ENCODE measurements at regions not wholly inside any gene's neighbourhood (a gene's known extent, or its start where the extent isn't known, plus 50 kb on each side); places are given as distances from the start of the nearest gene placed in this dataset.

GRCh38 chr11:97157221-97157740, 767.5 kb downstream of the JRKL start:
- Histone ChIP-seq H3K9me3 (no peaks in the 10 kb centered on the region), H3K4me3 (no peak overlapping the region), H3K27ac (no peak overlapping the region), H3K4me1 (no peaks in the 10 kb centered on the region), H3K4me2 (no peak overlapping the region)
- no peak for ATAC-seq
- FAIRE-seq: no peak
- WGBS (ENCODE audit: missing lambda C conversion rate): 10% methylated on average over 2 of the region's 2 CpGs
- no peak for TF ChIP-seq EP300 (IDR thresholded peaks at IDR 0.05)
- no peak for TF ChIP-seq NR3C1 (IDR thresholded peaks at IDR 0.05)
- TF ChIP-seq HOXA7 (CRISPR knock-in tag; IDR thresholded peaks at IDR 0.05): no peak
- TF ChIP-seq PHF8 (IDR thresholded peaks at IDR 0.05; ENCODE audit: borderline replicate concordance, low read depth): no peak
- TF ChIP-seq, protein P1, sequence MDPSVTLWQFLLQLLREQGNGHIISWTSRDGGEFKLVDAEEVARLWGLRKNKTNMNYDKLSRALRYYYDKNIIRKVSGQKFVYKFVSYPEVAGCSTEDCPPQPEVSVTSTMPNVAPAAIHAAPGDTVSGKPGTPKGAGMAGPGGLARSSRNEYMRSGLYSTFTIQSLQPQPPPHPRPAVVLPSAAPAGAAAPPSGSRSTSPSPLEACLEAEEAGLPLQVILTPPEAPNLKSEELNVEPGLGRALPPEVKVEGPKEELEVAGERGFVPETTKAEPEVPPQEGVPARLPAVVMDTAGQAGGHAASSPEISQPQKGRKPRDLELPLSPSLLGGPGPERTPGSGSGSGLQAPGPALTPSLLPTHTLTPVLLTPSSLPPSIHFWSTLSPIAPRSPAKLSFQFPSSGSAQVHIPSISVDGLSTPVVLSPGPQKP (IDR thresholded peaks at IDR 0.05; ENCODE audit: low read depth, low read length): no peak
- no peak for TF ChIP-seq BCL3 (IDR thresholded peaks at IDR 0.05)
- no peak for DNase-seq (ENCODE audit: low read depth in 1 of 2, low spot score in 1 of 2)
- ChIA-PET CTCF (interaction anchor here (0.7 kb wide), 1 partner anchor 694 kb away, joined by 3 read pairs; no protein-coding TSS in a partner anchor), POLR2A (no interaction called here)

DNA sequence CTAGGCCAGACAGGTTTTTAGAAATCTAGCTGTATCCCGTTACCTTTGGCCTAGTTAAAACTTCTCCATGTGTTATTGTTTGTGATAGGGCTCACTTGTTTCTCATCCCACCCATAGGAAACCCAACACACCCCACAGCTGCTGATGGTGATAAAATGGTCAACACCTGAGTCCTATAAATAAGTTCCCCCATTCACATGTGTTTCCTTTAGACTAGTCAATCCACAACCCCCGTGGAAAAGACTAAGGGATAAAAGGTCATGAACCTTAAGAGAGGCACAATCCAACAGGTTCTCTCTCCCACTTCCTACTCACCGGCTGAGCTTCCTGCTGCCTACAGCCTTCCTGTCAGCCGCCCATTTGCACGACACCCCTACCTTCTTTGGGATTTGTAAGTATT, 768.4 kb downstream of the JRKL start:
- POLR2A ChIA-PET: no interaction called here
- 17% methylated on average over 5 of the region's 5 CpGs for WGBS (ENCODE audit: missing lambda C conversion rate)
- no peak overlapping the region for H3K4me2 ChIP-seq
- no peaks in the 10 kb centered on the region for H3K4me1 ChIP-seq
- no peaks in the 10 kb centered on the region for H3K9me3 ChIP-seq
- CTCF ChIA-PET: no interaction called here
- no peak overlapping the region for H3K27ac ChIP-seq
- no peak overlapping the region for H3K4me3 ChIP-seq
- FAIRE-seq (no peak), DNase-seq (ENCODE audit: low read depth in 1 of 2, low spot score in 1 of 2) (no peak), ATAC-seq (no peak)
- TF ChIP-seq HEYL (CRISPR knock-in tag; IDR thresholded peaks at IDR 0.05) (no peak), FOXS1 (CRISPR knock-in tag; IDR thresholded peaks at IDR 0.05) (no peak), NPAS2 (CRISPR knock-in tag; IDR thresholded peaks at IDR 0.05; ENCODE audit: borderline replicate concordance) (no peak), RCOR1 (IDR thresholded peaks at IDR 0.05; ENCODE audit: low read depth, low read length) (no peak), HOXB5 (CRISPR knock-in tag; IDR thresholded peaks at IDR 0.05) (no peak), PHF8 (IDR thresholded peaks at IDR 0.05; ENCODE audit: borderline replicate concordance, low read depth) (no peak), USF2 (IDR thresholded peaks at IDR 0.05) (no peak)
- TF ChIP-seq, protein P2, sequence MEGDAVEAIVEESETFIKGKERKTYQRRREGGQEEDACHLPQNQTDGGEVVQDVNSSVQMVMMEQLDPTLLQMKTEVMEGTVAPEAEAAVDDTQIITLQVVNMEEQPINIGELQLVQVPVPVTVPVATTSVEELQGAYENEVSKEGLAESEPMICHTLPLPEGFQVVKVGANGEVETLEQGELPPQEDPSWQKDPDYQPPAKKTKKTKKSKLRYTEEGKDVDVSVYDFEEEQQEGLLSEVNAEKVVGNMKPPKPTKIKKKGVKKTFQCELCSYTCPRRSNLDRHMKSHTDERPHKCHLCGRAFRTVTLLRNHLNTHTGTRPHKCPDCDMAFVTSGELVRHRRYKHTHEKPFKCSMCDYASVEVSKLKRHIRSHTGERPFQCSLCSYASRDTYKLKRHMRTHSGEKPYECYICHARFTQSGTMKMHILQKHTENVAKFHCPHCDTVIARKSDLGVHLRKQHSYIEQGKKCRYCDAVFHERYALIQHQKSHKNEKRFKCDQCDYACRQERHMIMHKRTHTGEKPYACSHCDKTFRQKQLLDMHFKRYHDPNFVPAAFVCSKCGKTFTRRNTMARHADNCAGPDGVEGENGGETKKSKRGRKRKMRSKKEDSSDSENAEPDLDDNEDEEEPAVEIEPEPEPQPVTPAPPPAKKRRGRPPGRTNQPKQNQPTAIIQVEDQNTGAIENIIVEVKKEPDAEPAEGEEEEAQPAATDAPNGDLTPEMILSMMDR (IDR thresholded peaks at IDR 0.05): no peak
- TF ChIP-seq, protein P3, sequence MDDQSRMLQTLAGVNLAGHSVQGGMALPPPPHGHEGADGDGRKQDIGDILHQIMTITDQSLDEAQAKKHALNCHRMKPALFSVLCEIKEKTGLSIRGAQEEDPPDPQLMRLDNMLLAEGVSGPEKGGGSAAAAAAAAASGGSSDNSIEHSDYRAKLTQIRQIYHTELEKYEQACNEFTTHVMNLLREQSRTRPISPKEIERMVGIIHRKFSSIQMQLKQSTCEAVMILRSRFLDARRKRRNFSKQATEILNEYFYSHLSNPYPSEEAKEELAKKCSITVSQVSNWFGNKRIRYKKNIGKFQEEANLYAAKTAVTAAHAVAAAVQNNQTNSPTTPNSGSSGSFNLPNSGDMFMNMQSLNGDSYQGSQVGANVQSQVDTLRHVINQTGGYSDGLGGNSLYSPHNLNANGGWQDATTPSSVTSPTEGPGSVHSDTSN (IDR thresholded peaks at IDR 0.05): no peak

- DNase-seq (ENCODE audit: low read depth in 1 of 2, low spot score in 1 of 2) (no peak), ATAC-seq (no peak), FAIRE-seq (no peak)
- Histone ChIP-seq H3K4me2 (no peak overlapping the region), H3K9me3 (no peaks in the 10 kb centered on the region), H3K4me3 (no peak overlapping the region), H3K4me1 (no peaks in the 10 kb centered on the region), H3K27ac (no peak overlapping the region)
- ChIA-PET CTCF (no interaction called here), POLR2A (no interaction called here)
- 34% methylated on average over 4 of the region's 4 CpGs for WGBS (ENCODE audit: missing lambda C conversion rate)
- TF ChIP-seq TFCP2L1 (CRISPR knock-in tag; IDR thresholded peaks at IDR 0.05): no peak
- TF ChIP-seq, protein P4, sequence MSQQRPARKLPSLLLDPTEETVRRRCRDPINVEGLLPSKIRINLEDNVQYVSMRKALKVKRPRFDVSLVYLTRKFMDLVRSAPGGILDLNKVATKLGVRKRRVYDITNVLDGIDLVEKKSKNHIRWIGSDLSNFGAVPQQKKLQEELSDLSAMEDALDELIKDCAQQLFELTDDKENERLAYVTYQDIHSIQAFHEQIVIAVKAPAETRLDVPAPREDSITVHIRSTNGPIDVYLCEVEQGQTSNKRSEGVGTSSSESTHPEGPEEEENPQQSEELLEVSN (IDR thresholded peaks at IDR 0.05; ENCODE audit: borderline replicate concordance, low read depth): no peak
- no peak for TF ChIP-seq HOXA7 (CRISPR knock-in tag; IDR thresholded peaks at IDR 0.05)
- TF ChIP-seq TP53 (CRISPR knock-in tag; IDR thresholded peaks at IDR 0.05): no peak
- no peak for TF ChIP-seq ZSCAN20 (CRISPR knock-in tag; IDR thresholded peaks at IDR 0.05)
- no peak for TF ChIP-seq EP300 (IDR thresholded peaks at IDR 0.05)
- TF ChIP-seq ATOH8 (CRISPR knock-in tag; IDR thresholded peaks at IDR 0.05; ENCODE audit: low read depth): no peak
- no peak for TF ChIP-seq CBX8 (IDR thresholded peaks at IDR 0.05)
- no peak for TF ChIP-seq FOSL2 (IDR thresholded peaks at IDR 0.05)
- TF ChIP-seq FOSL2 (CRISPR knock-in tag; IDR thresholded peaks at IDR 0.05): no peak
- TF ChIP-seq ESRRA (IDR thresholded peaks at IDR 0.05; ENCODE audit: borderline replicate concordance, low read length): no peak
- no peak for TF ChIP-seq HOXB5 (CRISPR knock-in tag; IDR thresholded peaks at IDR 0.05)
- TF ChIP-seq EHMT2 (IDR thresholded peaks at IDR 0.05; ENCODE audit: low read depth): no peak
- no peak for TF ChIP-seq MAX (IDR thresholded peaks at IDR 0.05)
Observed at GRCh38 chr11:97163631-97164191, 773.9 kb downstream of the JRKL start.

Measured in A549 (cell line).